ENCODE measurements at regions not wholly inside any gene's neighbourhood (a gene's known extent, or its start where the extent isn't known, plus 50 kb on each side); places are given as distances from the start of the nearest gene placed in this dataset.

DNA sequence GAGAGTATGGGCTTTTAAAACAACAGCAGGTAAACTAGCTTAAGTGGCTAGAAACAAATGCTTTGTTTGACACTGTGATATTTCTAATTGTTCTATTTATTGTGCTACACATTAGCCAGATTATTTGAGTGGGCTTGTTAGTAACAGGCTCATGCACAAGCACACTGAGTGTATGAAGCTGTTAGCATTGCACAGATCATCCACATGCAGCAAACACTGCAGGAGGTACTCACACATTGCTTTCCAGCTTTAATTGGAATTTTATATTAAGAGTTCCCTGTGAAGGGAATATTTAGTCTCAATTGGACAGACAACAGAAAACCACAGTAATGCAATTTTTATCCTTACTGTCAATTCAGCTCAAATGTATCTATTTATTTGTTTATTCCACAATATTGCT, 92.9 kb upstream of the ZNF804B start:
- H3K27ac ChIP-seq (ENCODE audit: insufficient read depth, low read depth, low read length): no peak overlapping the region
- BruUV-seq (replicated peaks): no TSS peak

More for the DNA sequence above, 92.9 kb upstream of the ZNF804B start:
- dilution Hi-C loops (cut with MboI; ENCODE audit: extremely low pct_ligation_motif_present, low sequenced_read_pairs) (no loop called here), intact Hi-C loops (cut with micrococcal nuclease) (no loop called here)
- DNase-seq (ENCODE audit: low read depth, low spot score) (no peak), FAIRE-seq (no peak)
- TF ChIP-seq EZH2 (IDR thresholded peaks at IDR 0.05; ENCODE audit: borderline replicate concordance, low read depth, low read length, severe bottlenecking): no peak
- no peak for TF ChIP-seq POLR2AphosphoS5 (IDR thresholded peaks at IDR 0.05; ENCODE audit: insufficient read depth, low read depth, low read length)
- no peak for TF ChIP-seq GATA2 (IDR thresholded peaks at IDR 0.05; ENCODE audit: insufficient read depth, insufficient read length, low read depth, low read length)
- no peak for TF ChIP-seq MYC (IDR thresholded peaks at IDR 0.05; ENCODE audit: low read depth, low read length)
- no peak for TF ChIP-seq CTCF (IDR thresholded peaks at IDR 0.05; ENCODE audit: extremely low read depth in 1 of 2, insufficient read depth in 1 of 2, low read depth in 1 of 2, low read length in 2 of 2)
- TF ChIP-seq JUN (IDR thresholded peaks at IDR 0.05; ENCODE audit: borderline replicate concordance, insufficient read depth, insufficient read length, low read depth): no peak
- TF ChIP-seq FOS (IDR thresholded peaks at IDR 0.05; ENCODE audit: borderline replicate concordance, insufficient read depth, low read length): no peak
- TF ChIP-seq MAX (IDR thresholded peaks at IDR 0.05; ENCODE audit: insufficient read depth, insufficient read length): no peak
- TF ChIP-seq POLR2A (IDR thresholded peaks at IDR 0.05; ENCODE audit: low read depth, low read length): no peak
- Histone ChIP-seq H3K4me1 (ENCODE audit: control insufficient read depth, extremely low read depth, insufficient read depth, low read length) (peaks cover 19% of the 10 kb centered on the region), H3K79me2 (ENCODE audit: control insufficient read depth, insufficient read depth, low read length) (no peaks in the 10 kb centered on the region), H3K9me1 (replicated peaks; ENCODE audit: control insufficient read depth, extremely low read depth, insufficient read depth, low read length) (no peaks in the 10 kb centered on the region), H2AFZ (ENCODE audit: low read depth, low read length) (no peak overlapping the region), H4K20me1 (replicated peaks; ENCODE audit: control insufficient read depth, extremely low read depth, insufficient read depth, low read length) (no peaks in the 10 kb centered on the region), H3K4me2 (ENCODE audit: insufficient read depth, low read length) (no peak overlapping the region), H3K27me3 (ENCODE audit: control insufficient read depth in 2 of 2, insufficient read depth in 2 of 2, low read length in 2 of 2) (no peaks in the 10 kb centered on the region), H3K4me3 (replicated peaks in 1 of 3; ENCODE audit: insufficient read depth in 1 of 3, low read depth in 1 of 3, low read length in 3 of 3) (no peak overlapping the region), H3K36me3 (ENCODE audit: control insufficient read depth in 2 of 2, extremely low read depth in 1 of 2, insufficient read depth in 2 of 2, low read length in 2 of 2) (no peaks in the 10 kb centered on the region), H3K9ac (replicated peaks; ENCODE audit: extremely low read depth, insufficient read depth, low read length) (no peak overlapping the region), H3K9me3 (replicated peaks; ENCODE audit: control insufficient read depth, insufficient read depth, low read length) (no peaks in the 10 kb centered on the region)
- POLR2A ChIA-PET: no interaction called here
- CTCF ChIA-PET: interaction anchor here (1.2 kb wide), 1 partner anchor 9 kb away, joined by 3 read pairs; no protein-coding TSS in a partner anchor
